ENCODE measurements at regions not wholly inside any gene's neighbourhood (a gene's known extent, or its start where the extent isn't known, plus 50 kb on each side); places are given as distances from the start of the nearest gene placed in this dataset.

- no peak for TF ChIP-seq POLR2A (IDR thresholded peaks at IDR 0.05)
- TF ChIP-seq CTCF (IDR thresholded peaks at IDR 0.05), result no peak
Measured at GRCh38 chr5:125367702-125368101, 621.3 kb upstream of the ZNF608 start.
